Sigmoid colon (tissue), 4 donors: ENCODE measurements at regions not wholly inside any gene's neighbourhood (a gene's known extent, or its start where the extent isn't known, plus 50 kb on each side); places are given as distances from the start of the nearest gene placed in this dataset.
A peak's percentile ranks its signal among the peaks of the same experiment; 100 is the strongest.

ENCODE experiments used
- EP300 ChIP-seq, 4 donors: sonication (generic); formaldehyde crosslinking; IDR thresholded peaks; one replicate each; pipeline ENCODE4 v1.6.1; 2017; ENCODE audit warnings: antibody characterized with exemption in 4 of 4
- POLR2AphosphoS5 ChIP-seq, 4 donors: sonication (generic); formaldehyde crosslinking; IDR thresholded peaks; one replicate each; pipeline ENCODE4 v1.6.1; 2017; ENCODE audit warnings: antibody characterized with exemption in 4 of 4
- TF ChIP-seq, protein P1 (sequence below), 4 experiments: fragments of 450-650 bp in 3 of 4; fragments of 200-600 bp in 1 of 4; IDR thresholded peaks; one replicate each; pipeline ENCODE4 v1.5.1; 2016 to 2019; ENCODE audit warnings: antibody characterized with exemption in 4 of 4, mild to moderate bottlenecking in 3 of 4, moderate library complexity in 2 of 4

DNA sequence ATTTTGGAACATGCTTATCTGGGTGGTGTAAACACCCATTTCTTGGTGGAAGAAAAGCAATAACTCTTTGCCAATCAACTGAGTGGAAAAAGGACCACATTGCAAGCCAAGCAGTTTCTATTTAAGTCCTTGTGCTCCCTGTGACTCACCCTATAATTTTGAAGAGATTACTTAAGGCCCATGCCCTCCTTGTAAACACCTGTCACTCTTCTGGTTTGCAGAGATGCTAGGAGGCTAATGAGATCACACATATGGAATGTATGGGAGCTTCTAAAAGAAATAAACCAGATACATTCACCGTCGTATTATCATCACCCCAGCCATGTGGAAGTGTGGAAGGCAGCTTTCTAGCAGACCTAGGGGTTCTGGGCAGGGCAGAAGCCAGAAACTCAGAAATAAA lies 337.1 kb downstream of the GADD45G start:
- TF ChIP-seq POLR2AphosphoS5 (IDR thresholded peaks at IDR 0.05), result peak; percentile 90 to 96 (median 96)
- TF ChIP-seq, protein P1, sequence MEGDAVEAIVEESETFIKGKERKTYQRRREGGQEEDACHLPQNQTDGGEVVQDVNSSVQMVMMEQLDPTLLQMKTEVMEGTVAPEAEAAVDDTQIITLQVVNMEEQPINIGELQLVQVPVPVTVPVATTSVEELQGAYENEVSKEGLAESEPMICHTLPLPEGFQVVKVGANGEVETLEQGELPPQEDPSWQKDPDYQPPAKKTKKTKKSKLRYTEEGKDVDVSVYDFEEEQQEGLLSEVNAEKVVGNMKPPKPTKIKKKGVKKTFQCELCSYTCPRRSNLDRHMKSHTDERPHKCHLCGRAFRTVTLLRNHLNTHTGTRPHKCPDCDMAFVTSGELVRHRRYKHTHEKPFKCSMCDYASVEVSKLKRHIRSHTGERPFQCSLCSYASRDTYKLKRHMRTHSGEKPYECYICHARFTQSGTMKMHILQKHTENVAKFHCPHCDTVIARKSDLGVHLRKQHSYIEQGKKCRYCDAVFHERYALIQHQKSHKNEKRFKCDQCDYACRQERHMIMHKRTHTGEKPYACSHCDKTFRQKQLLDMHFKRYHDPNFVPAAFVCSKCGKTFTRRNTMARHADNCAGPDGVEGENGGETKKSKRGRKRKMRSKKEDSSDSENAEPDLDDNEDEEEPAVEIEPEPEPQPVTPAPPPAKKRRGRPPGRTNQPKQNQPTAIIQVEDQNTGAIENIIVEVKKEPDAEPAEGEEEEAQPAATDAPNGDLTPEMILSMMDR (IDR thresholded peaks at IDR 0.05), result no peak
- peak; percentile 60 to 96 (median 94) for TF ChIP-seq EP300 (IDR thresholded peaks at IDR 0.05)
